DMS114 treated with DMSO at 0.1 percent for 48 hours (cell line): ENCODE measurements at regions not wholly inside any gene's neighbourhood (a gene's known extent, or its start where the extent isn't known, plus 50 kb on each side); places are given as distances from the start of the nearest gene placed in this dataset.
A peak's percentile ranks its signal among the peaks of the same experiment; 100 is the strongest.
"Not testable (repeated sequence)": the region's sequence is repeated elsewhere in the genome, so short reads cannot be mapped to it uniquely, and the experiment has no call there.

Experiments
- DNase-seq: peaks from one replicate; lab custom pipeline; 2025; ENCODE audit not compliant: unreplicated experiment; lab: John Stamatoyannopoulos, UW

DNA sequence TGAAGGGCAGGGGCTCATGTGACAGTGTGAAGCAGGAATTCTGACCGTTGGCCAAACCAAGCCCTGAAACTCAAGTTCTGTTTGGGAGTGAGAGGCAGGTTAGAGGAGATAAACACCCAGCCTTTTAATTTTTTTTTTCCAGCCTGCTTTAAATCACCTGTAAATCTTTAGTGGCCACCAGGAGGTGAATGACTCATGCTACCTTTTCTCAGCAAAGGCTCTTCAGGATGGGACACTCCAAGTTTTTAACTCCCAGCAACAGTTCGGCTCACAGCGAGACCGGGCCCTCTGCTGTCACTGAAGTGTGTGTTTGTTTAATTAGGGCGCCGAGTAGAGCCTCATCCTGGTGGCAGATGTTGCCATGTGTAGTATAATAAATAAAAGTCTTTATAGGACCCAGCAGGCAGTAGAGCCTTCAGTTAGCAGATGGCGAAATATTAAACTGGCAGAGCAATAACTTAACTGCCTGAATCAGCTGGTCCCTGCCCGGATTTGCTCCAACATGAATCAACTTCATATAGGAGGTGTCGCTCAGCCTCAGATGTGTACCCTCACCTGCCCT is 180.3 kb downstream of the NPIPA7 start:
- DNase-seq = not testable (repeated sequence)

DNA sequence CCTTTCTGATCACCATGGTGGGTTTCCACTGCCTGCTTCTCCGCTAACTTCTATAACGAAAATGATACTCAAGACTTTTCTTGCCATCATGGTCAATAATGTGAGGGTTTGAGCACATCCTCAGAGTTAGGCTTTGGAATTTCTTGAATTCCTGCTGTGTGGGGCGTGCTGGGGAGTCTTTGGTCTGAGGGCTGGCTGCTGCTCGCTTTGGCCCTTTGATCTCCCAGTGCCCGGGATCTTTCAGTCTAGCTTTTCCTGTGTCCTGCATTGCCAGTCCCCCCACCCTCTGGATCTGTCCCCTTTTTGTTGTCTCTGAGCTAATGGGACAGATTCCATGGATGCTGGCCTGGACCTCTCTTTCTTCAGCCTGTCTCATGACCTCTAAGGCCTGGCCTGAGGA is 182.6 kb downstream of the NPIPA7 start:
- DNase-seq = not testable (repeated sequence)

DNA sequence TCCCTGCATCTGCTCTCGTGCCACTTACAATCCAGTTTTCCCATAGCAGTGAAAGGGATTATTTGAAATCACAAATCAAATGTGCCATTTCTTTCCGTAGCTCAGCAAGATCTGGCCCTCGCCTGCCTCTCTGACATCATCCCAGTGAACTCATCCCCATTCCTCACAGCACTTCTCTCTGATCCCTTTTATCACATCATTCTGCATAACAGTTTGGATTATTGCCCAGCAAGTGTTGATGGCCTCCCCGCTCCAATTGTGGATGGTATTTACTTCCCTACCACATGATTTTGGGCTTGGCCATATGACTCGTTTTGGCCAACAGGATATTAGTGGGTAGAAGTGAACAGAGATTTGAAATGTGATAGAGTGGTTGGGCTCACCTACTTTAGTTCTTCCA is 185.0 kb downstream of the NPIPA7 start:
- DNase-seq = not testable (repeated sequence)

DNA sequence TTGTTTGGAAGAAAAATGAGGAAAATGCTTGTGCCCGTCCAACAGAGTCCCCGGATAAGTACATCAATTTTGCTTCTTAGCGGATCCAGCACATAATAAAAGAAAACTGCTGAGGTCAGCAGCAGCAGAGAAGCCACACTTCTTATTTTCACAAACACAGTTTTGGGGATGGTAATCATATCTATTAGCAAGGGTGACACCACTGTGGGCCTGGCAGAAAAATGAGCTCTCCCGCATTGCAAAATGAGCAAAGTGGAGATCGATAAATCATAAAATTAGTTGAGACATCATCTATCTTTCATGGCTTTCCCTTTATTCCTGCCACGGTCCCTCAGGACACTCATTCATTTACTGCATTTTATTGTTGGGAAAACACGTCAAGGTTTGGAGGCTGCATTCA is 186.4 kb downstream of the NPIPA7 start:
- not testable (repeated sequence) for DNase-seq

DNA sequence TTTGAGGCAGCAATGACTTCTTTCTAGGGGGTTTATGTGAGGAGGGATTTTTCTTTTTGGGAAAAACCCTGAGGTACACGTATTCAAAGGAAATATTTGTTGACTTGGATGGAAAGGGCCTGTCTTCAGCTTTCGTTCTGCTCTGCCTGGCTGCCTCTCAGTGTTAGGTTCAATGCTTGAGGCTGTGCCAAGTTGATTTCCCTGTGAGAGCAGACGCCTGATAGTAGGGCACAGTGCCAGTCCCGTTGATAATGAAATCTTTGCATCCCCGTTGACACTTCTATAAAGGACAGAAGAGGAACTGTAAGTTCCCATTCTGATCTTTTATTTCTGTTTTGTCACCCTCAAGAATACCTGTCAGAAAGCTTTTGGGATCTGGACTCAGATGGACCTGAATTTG is 191.1 kb downstream of the NPIPA7 start:
- DNase-seq = not testable (repeated sequence)

DNA sequence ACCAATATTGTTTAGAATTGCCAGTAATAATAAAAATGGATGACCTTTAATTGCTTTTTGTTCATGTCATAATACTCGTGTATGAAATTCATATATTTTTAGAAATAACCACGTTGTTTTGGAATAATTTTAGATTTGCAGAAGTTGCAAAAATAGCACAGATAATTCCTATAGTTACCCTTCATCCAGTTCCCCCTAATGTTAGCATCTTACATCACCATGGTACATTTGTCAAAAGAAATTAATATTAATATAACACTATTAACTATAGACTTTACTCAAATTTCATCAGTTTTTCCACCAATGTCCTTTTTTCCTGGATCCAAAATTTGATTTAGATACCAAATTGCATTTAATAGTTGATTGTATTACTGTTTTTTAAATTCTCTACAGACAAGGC is 191.9 kb downstream of the NPIPA7 start:
- not testable (repeated sequence) for DNase-seq

DNA sequence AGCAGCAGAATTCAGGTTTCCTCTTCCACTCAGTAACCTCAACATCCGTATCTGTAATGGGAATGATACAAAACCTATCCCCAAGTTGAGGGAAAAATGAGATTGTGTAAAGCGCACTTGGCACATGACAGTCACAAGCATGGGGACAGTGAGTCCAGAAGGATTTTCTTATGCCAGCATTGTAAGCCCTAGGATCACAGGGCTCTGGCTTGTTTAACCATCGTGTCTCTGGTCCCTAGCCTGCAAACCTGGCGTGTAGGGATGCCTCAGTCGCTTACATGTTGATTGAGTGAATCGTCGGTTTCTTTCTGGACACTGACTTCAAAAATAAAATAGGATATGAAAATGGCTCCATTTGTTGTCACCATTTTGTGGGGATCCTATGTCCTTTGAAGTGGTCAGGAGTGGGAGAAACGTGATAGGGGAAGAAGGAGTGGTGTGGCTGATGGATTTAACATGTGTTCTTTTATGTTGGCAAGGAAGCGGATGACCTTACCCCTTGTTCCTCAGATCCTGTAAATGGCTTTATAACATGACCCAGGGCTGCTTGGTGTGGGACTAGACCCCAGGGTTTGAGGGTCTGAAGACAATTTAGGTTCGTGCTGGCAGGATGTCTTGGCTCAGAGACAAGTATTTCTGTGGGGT is 193.3 kb downstream of the NPIPA7 start:
- not testable (repeated sequence) for DNase-seq

DNA sequence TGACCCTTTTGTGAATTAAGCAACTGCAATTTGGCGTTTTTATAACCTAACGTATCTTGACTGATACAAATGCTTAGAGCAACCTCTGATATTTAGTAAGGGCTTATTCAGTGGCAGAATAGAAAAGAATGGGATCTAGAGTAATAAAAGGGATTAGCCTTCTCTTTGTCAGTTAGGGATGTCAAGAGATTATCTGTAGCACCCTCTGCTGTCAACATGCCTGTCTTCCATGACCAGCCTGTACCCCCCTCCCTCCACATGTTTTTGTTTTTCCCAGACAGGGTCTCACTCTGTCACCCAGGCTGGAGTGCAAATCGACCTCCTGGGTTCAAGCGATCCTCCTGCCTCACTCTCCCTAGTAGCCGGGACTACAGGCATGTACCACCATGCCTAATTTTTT is 198.1 kb downstream of the NPIPA7 start:
- not testable (repeated sequence) for DNase-seq

DNA sequence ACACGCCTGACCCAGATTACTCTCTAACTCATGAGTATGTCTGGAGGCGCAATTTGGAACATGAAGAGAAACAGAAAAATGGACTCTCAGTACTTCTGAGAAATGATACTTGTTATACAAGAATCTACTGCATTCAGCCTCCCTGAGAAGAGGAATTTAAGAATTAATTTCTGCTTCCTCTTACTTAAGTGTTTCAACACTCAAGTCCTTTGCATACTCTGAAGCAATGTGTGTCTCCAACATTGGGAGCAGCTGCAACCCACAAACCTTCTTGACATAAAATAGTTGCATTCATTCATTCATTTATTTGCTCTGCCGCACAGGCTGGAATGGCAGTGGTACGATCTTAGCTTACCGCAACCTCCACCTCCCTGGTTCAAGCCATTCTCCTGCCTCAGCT is 199.8 kb downstream of the NPIPA7 start:
- DNase-seq = no peak

DNA sequence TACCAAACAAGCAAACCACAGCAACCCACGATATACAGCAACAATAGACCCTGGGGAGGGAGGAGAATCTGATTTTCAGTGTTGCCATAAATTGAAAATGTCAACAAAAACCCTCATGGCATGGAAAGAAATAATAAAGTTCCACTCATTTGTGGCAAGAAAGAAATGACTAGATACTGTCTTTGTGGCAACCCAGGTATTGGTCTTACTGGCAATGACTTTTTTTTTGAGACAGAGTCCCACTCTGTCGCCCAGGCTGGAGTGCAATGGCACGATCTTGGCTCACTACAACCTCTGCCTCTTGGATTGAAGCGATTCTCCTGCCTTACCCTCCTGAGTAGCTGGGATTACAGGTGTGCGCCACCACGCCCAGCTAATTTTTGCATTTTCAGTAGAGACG is 204.0 kb downstream of the NPIPA7 start:
- DNase-seq = not testable (repeated sequence)

DNA sequence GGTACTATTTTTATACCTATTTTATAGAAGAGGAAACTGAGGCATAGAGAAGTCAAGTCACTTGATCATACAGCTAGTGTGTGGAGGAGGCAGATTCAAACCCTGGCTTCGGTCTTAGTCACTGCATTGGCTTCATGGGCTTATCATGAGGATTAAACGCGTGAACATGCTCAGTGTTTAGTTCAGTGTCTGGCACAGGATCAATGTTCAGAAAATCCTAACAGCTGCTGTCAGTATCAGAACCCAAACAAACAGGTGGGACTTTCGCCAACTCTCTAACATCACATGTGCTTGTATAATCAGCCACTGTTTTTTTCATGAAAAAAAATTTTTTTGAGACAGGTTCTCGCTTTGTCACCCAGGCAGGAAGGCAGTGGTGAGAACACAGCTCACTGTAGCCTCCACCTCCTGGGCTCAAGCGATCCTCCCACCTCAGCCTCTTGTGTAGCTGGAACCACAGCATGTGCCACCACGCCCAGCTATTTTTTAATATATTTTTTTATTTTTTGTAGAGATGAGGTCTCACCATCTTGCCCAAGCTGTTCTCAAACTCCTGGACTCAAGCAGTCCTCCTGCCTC is 207.2 kb downstream of the NPIPA7 start:
- not testable (repeated sequence) for DNase-seq

DNA sequence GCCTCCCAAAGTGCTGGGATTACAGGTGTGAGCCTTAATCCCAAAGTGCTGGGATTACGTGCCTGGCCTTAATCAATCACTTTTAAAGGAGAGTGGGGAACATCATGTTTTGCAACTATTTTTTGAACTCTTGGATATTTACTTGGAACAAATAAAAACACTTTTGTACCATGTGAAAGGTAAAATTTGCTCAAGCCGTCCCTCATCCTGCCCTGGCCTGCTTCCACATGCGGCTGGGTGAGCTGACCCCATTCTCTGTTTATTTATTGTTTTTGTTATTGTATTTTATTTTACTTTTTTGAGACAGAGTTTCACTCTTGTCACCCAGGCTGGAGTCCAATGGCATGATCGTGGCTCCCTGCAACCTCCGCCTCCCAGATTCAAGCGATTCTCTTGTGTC is 208.0 kb downstream of the NPIPA7 start:
- not testable (repeated sequence) for DNase-seq

DNA sequence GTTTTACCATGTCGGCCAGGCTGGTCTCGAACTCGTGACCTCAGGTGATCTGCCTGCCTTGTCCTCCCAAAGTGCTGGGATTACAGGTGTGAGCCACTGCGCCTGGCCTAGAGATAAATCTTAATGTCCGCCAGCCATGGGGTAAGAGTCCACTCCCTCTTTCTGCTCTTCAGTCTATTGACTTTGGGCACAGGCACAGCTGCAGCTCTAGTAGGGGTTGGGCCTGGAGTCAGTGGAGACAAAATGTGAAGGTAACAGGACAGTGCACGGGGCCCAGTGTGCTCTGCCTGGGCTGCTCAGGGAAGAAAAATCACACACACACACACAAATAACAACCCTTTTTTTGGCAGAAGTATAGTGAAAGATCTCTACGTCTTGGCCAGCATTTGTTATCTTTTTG is 209.5 kb downstream of the NPIPA7 start:
- DNase-seq = not testable (repeated sequence)

DNA sequence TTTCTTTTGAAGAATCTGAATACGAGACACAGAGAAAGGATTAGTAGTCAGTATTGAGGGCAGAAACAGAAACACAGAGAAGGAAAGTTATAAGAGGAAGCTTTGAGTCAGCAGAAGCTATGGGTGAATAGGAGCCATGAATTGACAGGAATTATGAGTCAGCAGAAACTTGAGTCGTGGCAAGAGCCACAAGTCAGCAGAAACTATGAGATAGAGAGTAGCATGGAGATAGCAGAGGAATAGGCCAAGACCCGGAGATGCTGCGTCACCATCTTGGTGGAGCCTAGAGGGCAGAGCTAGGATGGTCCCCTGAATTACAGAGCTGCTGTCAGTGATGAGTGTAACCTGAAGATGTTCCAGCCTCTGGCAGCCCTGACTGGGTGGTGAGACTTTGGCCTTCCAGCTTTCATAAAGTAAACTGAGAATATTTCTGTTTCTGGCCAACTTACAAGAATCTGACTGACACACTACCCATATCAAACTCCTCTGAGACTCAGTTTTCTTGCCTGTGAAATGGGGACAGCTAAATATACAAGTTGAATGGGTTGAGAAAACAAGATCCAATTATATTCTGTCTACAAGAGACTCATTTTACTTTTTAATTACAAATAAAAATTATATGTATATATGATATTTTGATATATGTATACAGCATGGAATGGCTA is 211.8 kb downstream of the NPIPA7 start:
- DNase-seq = not testable (repeated sequence)

DNA sequence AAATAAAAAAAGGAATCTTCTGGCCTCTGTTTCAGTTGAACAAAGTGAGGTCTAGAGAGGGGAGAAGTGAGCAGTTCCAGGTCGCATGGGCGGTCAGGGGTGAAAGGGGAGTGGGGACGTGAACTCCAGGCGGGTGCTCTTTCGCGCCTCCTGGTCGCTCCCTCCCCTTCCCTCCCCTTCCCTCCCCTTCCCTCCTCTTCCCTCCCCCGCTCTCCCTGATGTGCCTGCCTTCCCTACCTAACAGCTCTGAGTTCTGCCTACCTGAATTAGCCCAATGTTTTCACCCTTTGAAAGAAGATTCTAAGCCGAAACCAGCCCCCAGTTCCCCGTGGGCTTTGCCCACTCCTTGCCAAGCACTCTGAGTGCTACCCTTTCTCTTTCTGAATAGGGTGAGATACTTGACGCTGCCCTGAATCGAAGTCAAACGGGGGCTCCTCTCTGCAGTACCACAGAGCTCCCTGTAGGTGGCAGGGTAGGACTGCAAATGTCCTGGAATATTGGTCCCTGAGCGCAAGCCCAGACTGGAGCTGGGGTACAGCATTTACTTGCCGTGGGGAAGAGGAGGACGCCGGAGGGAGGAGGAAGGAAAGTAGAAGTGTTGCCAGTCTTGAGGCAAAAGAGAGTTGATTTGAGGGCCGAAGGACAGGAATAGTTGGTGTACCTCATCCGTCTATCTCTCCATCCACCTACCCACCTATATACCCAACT is 214.4 kb downstream of the NPIPA7 start:
- peak; percentile 8 for DNase-seq

DNA sequence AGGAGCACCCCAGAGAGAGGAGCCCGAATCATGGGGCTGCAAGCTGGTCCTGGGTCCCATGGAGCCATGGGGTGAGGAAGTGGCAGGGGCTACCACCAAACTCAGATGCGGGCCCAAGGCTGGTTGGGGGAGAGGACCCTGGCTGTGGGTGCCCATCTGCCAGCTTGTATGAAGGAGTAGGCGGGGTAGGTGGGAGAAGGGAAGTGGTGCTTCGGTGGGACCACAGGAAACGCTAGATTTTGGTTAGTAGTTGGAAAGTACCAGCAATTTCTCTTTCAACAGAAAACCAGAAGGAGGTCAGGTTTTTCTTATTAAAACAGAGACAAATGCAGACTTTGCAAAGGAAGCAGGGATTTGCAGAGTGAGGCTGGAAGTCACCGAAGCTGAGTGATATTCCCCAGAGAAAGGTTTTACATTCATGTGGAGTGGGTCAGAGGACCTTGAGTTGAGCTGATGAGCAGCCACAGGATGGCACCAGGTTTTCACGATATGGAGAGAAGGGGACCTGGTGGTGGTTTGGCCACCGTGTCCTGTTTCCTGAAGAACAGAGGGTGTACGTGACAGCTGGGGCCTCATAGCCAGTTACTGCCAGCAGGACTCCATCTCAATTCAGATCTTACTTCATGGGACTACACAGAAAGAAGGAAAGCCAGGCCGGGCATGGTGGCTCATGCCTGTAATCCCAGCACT is 216.2 kb downstream of the NPIPA7 start:
- not testable (repeated sequence) for DNase-seq

DNA sequence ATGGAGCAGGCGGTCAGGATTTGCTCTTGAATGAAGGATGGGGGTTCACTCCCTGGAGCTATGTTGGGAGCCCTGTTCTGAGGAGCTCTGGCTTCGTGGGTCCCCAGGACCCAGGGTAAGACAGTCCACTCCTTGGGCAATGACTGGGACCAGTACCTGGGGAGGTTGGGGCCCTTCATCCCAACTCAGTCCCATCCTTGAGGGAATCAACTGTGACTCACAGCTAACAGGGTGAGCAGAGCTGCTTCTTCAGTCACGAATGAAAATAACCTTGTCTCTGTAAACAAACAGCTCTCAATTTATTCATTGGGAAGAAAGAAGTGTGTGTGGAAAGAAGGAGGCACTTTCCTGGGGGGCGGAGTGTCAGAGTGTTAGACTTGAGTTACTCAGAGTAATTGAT is 222.3 kb downstream of the NPIPA7 start:
- not testable (repeated sequence) for DNase-seq

DNA sequence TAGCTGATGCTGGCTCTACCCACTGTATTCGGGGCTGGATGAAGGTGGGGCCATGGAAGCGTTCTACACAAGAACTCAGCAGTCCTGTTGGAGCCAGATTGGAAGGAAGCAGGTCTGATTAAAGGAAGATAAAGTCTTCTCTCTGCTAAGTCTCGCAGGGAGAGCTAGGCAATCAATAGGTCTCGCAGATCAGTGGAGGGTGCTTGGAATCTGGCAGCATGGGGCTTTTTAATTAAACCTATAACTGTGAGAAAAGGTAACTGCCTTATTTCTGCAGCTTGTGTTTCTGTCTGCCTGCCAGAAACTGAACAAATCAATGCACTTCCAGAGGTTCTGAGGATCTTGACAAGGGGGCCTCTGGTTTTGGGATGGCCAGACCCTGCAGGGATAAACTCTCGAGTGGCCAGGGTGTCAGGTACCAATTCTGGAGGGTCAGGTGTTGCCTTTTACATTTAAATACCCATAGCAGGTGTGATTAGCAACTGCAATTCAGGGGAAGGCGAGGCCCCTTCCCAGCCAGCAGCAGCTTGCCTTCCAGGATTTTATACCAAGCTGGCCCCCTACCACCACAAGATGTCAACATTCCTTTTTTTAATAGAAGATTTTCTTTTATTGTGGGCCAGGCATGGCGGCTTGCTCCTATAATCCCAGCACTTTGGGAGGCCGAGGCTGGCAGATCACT is 228.6 kb downstream of the NPIPA7 start:
- not testable (repeated sequence) for DNase-seq

DNA sequence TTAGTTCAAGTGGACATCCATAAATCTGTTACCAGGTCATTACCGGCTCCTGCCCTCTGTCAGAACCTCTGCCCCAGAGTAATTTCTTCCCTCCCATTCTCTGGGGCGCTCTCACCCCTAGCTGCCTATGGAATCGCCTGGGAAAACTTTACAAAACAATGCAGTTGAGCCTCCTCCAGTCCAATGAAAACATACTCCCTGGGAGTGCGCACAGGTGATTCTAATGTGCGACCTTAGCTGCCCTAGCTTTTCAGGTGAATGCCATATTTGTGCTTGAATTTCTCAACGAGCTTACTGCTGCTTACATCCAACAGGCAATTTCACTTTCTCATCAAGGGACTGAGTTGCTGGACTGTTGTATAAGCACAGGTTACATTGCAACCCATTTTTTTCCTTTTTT is 230.7 kb downstream of the NPIPA7 start:
- not testable (repeated sequence) for DNase-seq

DNA sequence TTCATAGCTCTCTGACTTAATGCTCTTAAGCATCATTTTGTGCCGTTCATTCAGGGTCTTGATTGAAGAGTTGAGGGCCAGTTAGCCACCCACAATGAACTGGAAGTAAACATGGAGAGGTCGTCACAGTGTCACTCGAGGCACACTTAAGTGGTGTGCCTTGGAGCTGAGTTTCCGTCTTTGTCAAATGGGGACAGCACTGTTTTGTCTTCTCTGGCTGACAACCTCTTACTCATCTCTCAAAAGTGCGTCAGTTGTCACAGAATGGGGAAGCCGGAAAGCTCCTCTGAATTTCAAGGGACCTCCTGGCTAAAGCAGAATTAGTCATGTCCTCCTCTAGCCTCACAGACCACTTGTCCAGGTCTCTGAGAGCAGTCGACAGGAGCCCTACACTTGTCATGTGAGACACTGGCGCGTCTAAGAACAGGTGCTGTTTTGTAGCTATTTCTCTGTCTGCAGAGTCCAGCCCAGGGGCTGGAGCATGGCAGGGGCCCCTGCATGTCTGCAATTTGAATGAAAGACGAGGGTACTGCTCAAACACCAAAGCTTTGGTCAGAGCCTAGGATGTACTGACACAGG is 231.5 kb downstream of the NPIPA7 start:
- DNase-seq = not testable (repeated sequence)
